A673 (cell line): ENCODE measurements at regions not wholly inside any gene's neighbourhood (a gene's known extent, or its start where the extent isn't known, plus 50 kb on each side); places are given as distances from the start of the nearest gene placed in this dataset.

Experiments
- BruUV-seq: library from RNA; stranded (reverse); fragments of 400-500 nt; replicated peaks from 2 replicates; lab custom pipeline; 2021; lab: Mats Ljungman, UMichigan
- CTCF ChIA-PET: fragments of 300-600 bp; sonication (Branson Sonifier 250); formaldehyde crosslinking; loops from one replicate; lab custom pipeline; 2022; ENCODE audit warnings: antibody characterized with exemption; lab: Charles Lee
- POLR2A ChIA-PET: fragments of 300-600 bp; sonication (Branson Sonifier 250); formaldehyde crosslinking; loops from one replicate; lab custom pipeline; 2022; ENCODE audit warnings: antibody characterized with exemption; ENCODE audit not compliant: low non-redundant PET; lab: Charles Lee
- DNase-seq: peaks from one replicate; pipeline ENCODE4 v3.0.0-alpha.2; 2015; ENCODE audit warnings: low spot score
- H3K27ac ChIP-seq: fragments of 200-600 bp; sonication (generic); 2 replicates; pipeline ENCODE4 v1.5.1; 2016; ENCODE audit warnings: mixed run types, low read depth, mild to moderate bottlenecking, mixed read lengths, antibody characterized with exemption, low read length; ENCODE audit not compliant: poor library complexity, severe bottlenecking
- H3K27me3 ChIP-seq: fragments of 200-600 bp; sonication (generic); replicated peaks from 2 replicates; pipeline ENCODE4 v1.6.1; 2017; ENCODE audit warnings: mixed run types, low read depth, mild to moderate bottlenecking, mixed read lengths, antibody characterized with exemption, low read length; ENCODE audit not compliant: insufficient read depth, poor library complexity
- H3K36me3 ChIP-seq: fragments of 200-600 bp; sonication (generic); 2 replicates; pipeline ENCODE4 v1.6.1; 2016; ENCODE audit warnings: mixed run types, mild to moderate bottlenecking, mixed read lengths, antibody characterized with exemption, low read length; ENCODE audit not compliant: insufficient read depth, poor library complexity, severe bottlenecking
- H3K4me1 ChIP-seq: fragments of 200-600 bp; sonication (generic); 2 replicates; pipeline ENCODE4 v1.6.1; 2017; ENCODE audit warnings: mixed run types, mild to moderate bottlenecking, mixed read lengths, antibody characterized with exemption, low read length; ENCODE audit not compliant: insufficient read depth, poor library complexity, severe bottlenecking
- H3K4me3 ChIP-seq: fragments of 200-600 bp; sonication (generic); 2 replicates; pipeline ENCODE4 v1.5.1; 2016; ENCODE audit warnings: low read depth, mixed run types, mild to moderate bottlenecking, mixed read lengths, low read length; ENCODE audit not compliant: poor library complexity, severe bottlenecking
- H3K9me3 ChIP-seq: fragments of 200-600 bp; sonication (generic); 2 replicates; pipeline ENCODE4 v1.6.1; 2016; ENCODE audit warnings: mixed run types, low read depth, mild to moderate bottlenecking, mixed read lengths, antibody characterized with exemption, low read length; ENCODE audit not compliant: poor library complexity, severe bottlenecking
- EZH2 ChIP-seq: fragments of 200-600 bp; sonication (generic); IDR thresholded peaks from 2 replicates; pipeline ENCODE4 v1.6.1; 2017; ENCODE audit warnings: borderline replicate concordance, low read depth, mild to moderate bottlenecking, mixed read lengths, antibody characterized with exemption, low read length; ENCODE audit not compliant: poor library complexity, severe bottlenecking
- intact Hi-C: fragments of 100-400 bp; cut with micrococcal nuclease; formaldehyde crosslinking; loops from one replicate; pipeline ENCODE4 v1.10.0; 2022; ENCODE audit not compliant: unreplicated experiment
- TF ChIP-seq, protein P1 (sequence below): fragments of 300-800, 200-600 bp; sonication (generic); conservative IDR thresholded peaks from 2 replicates; pipeline ENCODE4 v1.5.1; 2017; ENCODE audit warnings: low read depth, mild to moderate bottlenecking, antibody characterized with exemption, low read length, moderate library complexity, mixed read lengths

GRCh38 chr2:848099-848498 is 102.5 kb upstream of the SNTG2 start:
- Histone ChIP-seq H3K27ac (no peak overlapping the region), H3K9me3 (no peaks in the 10 kb centered on the region), H3K4me3 (no peak overlapping the region), H3K36me3 (no peaks in the 10 kb centered on the region), H3K4me1 (no peaks in the 10 kb centered on the region), H3K27me3 (no peaks in the 10 kb centered on the region)
- BruUV-seq = no TSS peak
- TF ChIP-seq, protein P1, sequence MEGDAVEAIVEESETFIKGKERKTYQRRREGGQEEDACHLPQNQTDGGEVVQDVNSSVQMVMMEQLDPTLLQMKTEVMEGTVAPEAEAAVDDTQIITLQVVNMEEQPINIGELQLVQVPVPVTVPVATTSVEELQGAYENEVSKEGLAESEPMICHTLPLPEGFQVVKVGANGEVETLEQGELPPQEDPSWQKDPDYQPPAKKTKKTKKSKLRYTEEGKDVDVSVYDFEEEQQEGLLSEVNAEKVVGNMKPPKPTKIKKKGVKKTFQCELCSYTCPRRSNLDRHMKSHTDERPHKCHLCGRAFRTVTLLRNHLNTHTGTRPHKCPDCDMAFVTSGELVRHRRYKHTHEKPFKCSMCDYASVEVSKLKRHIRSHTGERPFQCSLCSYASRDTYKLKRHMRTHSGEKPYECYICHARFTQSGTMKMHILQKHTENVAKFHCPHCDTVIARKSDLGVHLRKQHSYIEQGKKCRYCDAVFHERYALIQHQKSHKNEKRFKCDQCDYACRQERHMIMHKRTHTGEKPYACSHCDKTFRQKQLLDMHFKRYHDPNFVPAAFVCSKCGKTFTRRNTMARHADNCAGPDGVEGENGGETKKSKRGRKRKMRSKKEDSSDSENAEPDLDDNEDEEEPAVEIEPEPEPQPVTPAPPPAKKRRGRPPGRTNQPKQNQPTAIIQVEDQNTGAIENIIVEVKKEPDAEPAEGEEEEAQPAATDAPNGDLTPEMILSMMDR = no peak
- no peak for TF ChIP-seq EZH2
- CTCF ChIA-PET = no interaction called here
- POLR2A ChIA-PET = interaction anchor here (0.7 kb wide), 1 partner anchor 132 kb away, joined by 3 read pairs; no protein-coding TSS in a partner anchor
- DNase-seq = no peak
- intact Hi-C loops = no loop called here

GRCh38 chr2:847669-848068 is 103.0 kb upstream of the SNTG2 start:
- intact Hi-C loops = no loop called here
- Histone ChIP-seq H3K27ac (no peak overlapping the region), H3K27me3 (no peaks in the 10 kb centered on the region), H3K4me3 (no peak overlapping the region), H3K9me3 (no peaks in the 10 kb centered on the region), H3K36me3 (no peaks in the 10 kb centered on the region), H3K4me1 (no peaks in the 10 kb centered on the region)
- ChIA-PET CTCF (no interaction called here), POLR2A (interaction anchor here (0.7 kb wide), 1 partner anchor 132 kb away, joined by 3 read pairs; no protein-coding TSS in a partner anchor)
- TF ChIP-seq, protein P1 = no peak
- no peak for TF ChIP-seq EZH2
- no TSS peak for BruUV-seq
- no peak for DNase-seq

DNA sequence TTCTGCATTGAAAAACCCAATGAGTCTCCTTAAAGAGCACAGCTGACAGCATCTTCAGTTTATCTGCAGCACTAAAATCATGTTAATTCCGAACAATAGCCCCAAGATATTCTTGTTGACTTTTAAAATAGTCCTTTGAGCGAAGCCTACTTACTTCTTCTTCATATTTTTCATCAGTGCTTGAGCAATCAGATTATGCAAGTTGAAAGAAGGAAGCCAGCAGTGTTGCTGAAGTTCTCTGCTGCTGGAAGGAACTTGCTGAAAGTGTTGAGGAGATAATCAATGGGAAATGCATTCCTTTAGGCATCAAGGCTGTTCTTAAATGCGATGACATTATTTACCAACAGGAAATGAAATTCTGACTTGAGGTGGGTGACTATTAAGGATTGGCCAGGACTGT is 105.9 kb upstream of the SNTG2 start:
- BruUV-seq = no TSS peak
- no peaks in the 10 kb centered on the region for H3K36me3 ChIP-seq

More for the DNA sequence above, 105.9 kb upstream of the SNTG2 start:
- no peaks in the 10 kb centered on the region for H3K27me3 ChIP-seq
- no peak for DNase-seq
- intact Hi-C loops = no loop called here
- no peak overlapping the region for H3K4me3 ChIP-seq
- TF ChIP-seq EZH2 = no peak
- TF ChIP-seq, protein P1 = no peak
- H3K27ac ChIP-seq = no peak overlapping the region
- ChIA-PET POLR2A (no interaction called here), CTCF (no interaction called here)
- H3K9me3 ChIP-seq = no peaks in the 10 kb centered on the region
- H3K4me1 ChIP-seq = no peaks in the 10 kb centered on the region
